ENCODE measurements at regions not wholly inside any gene's neighbourhood (a gene's known extent, or its start where the extent isn't known, plus 50 kb on each side); places are given as distances from the start of the nearest gene placed in this dataset.

GRCh38 chr12:115700896-115701465 is 576.5 kb downstream of the MED13L start:
- no peaks in the 10 kb centered on the region for H3K36me3 ChIP-seq (ENCODE audit: control insufficient read depth in 1 of 2, insufficient read depth in 2 of 2, low read length in 2 of 2)
- H3K4me1 ChIP-seq (ENCODE audit: control insufficient read depth in 1 of 2, insufficient read depth in 2 of 2, low read length in 2 of 2), result no peaks in the 10 kb centered on the region
- intact Hi-C loops (cut with micrococcal nuclease), result no loop called here
- TF ChIP-seq ZNF274 (IDR thresholded peaks at IDR 0.05; ENCODE audit: low read depth, low read length) (no peak), ATF3 (IDR thresholded peaks at IDR 0.05) (no peak), EZH2phosphoT487 (IDR thresholded peaks at IDR 0.05; ENCODE audit: borderline replicate concordance) (no peak), SIN3A (IDR thresholded peaks at IDR 0.05; ENCODE audit: low read depth) (no peak), EZH2 (IDR thresholded peaks at IDR 0.05) (no peak), ELF1 (IDR thresholded peaks at IDR 0.05; ENCODE audit: borderline replicate concordance, low read depth) (no peak), SP1 (IDR thresholded peaks at IDR 0.05; ENCODE audit: low read depth) (no peak), CEBPB (IDR thresholded peaks at IDR 0.05; ENCODE audit: low read depth) (no peak), FOSL1 (IDR thresholded peaks at IDR 0.05; ENCODE audit: low read depth) (no peak), ZFX (IDR thresholded peaks at IDR 0.05) (no peak), CBX3 (IDR thresholded peaks at IDR 0.05; ENCODE audit: low read depth) (no peak), RAD21 (IDR thresholded peaks at IDR 0.05; ENCODE audit: low read depth) (no peak), YY1 (IDR thresholded peaks at IDR 0.05; ENCODE audit: extremely low read depth, insufficient replicate concordance, low read depth, low read length) (no peak), TCF7L2 (IDR thresholded peaks at IDR 0.05; ENCODE audit: borderline replicate concordance, extremely low read depth, insufficient read depth, insufficient read length) (no peak), POLR2A (IDR thresholded peaks at IDR 0.05; ENCODE audit: borderline replicate concordance, extremely low read depth, insufficient read depth, insufficient read length) (no peak), ZBTB33 (IDR thresholded peaks at IDR 0.05; ENCODE audit: extremely low read depth, insufficient replicate concordance, low read length) (no peak), CTCF (IDR thresholded peaks at IDR 0.05 in 2 of 3, conservative IDR thresholded peaks at IDR 0.05 in 1 of 3; ENCODE audit: borderline replicate concordance in 1 of 3, insufficient read depth in 1 of 3, low read depth in 2 of 3, low read length in 2 of 3) (no peak), JUND (IDR thresholded peaks at IDR 0.05) (no peak), SRF (IDR thresholded peaks at IDR 0.05; ENCODE audit: low read depth) (no peak)
- no peaks in the 10 kb centered on the region for H3K27me3 ChIP-seq (ENCODE audit: insufficient read depth, low read length)
- H3K9ac ChIP-seq (ENCODE audit: low read length), result no peak overlapping the region
- H3K27ac ChIP-seq (ENCODE audit: low read depth, low read length), result no peak overlapping the region
- no peaks in the 10 kb centered on the region for H3K79me2 ChIP-seq (ENCODE audit: insufficient read depth, low read length)
- POLR2A ChIA-PET, result no interaction called here
- H4K20me1 ChIP-seq (ENCODE audit: insufficient read depth), result no peaks in the 10 kb centered on the region
- no peaks in the 10 kb centered on the region for H3K9me3 ChIP-seq (ENCODE audit: control insufficient read depth in 1 of 2, insufficient read depth in 1 of 2, low read depth in 1 of 2, low read length in 2 of 2)
- no peak overlapping the region for H3K4me2 ChIP-seq (ENCODE audit: low read length)
- DNase-seq (ENCODE audit: low read depth, low spot score) (no peak), ATAC-seq (no peak)
- no peak overlapping the region for H2AFZ ChIP-seq (ENCODE audit: low read depth, low read length, poor library complexity, severe bottlenecking)
- H3K4me3 ChIP-seq (replicated peaks in 1 of 2; ENCODE audit: low read depth in 1 of 2, low read length in 2 of 2), result no peak overlapping the region
- CTCF ChIA-PET, result no interaction called here
- H3K9me2 ChIP-seq (ENCODE audit: insufficient read depth), result no peaks in the 10 kb centered on the region
- RAD21 ChIA-PET (ENCODE audit: low non-redundant PET in 1 of 2, low total read pairs in 2 of 2, uncharacterized antibody in 2 of 2, unreplicated experiment in 2 of 2), result no interaction called here
- no TSS peak for BruUV-seq (replicated peaks)

Data from HCT116 (cell line).